ENCODE measurements at regions not wholly inside any gene's neighbourhood (a gene's known extent, or its start where the extent isn't known, plus 50 kb on each side); places are given as distances from the start of the nearest gene placed in this dataset.
"Not testable (repeated sequence)": the region's sequence is repeated elsewhere in the genome, so short reads cannot be mapped to it uniquely, and the experiment has no call there.

DNA sequence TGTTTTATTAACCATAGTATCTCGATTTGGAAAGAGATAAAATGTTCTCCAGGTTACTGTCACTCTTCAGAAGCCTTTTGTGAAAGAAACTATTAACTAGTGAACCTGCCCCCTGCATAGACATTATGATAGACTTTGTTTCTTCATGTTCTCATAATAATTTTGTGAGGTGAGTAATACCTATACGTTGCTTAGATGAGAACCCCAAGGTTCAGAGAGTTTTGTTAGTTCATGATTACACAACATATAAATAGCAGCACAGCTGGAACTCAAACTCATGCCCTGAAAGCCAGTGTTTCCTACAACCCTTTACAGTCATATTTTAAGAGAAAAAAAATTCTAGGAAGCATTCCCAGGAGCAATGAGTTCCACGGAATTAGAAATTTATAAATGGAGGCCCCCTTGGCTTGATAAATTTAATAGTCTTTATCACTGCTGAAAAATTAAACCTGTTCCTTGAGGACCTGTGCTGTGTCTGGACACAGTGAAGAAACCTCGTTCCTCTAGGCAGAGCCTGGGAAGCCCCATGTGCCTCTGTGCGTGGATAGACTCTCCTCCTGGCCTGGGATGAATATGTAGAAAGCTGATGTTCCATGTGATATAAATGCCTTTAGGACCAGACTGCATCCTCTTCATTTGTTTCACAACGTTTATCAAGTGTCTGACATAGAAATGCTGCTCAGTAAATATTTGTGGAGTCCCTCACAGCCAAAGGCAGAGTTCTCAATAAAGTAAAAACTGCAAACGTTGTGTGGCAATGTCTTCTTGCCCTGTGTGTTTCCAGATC, 1257.0 kb upstream of the GYPC start:
- WGBS (ENCODE audit: insufficient coverage), result 73% methylated on average over 4 of the region's 7 CpGs
- DNase-seq, result no peak
- Histone ChIP-seq H3K9me3 (replicated peaks; ENCODE audit: control insufficient read depth, low read depth, low read length) (peaks cover 2% of the 10 kb centered on the region), H3K4me1 (ENCODE audit: control insufficient read depth, insufficient read depth, low read length) (no peaks in the 10 kb centered on the region), H3K36me3 (ENCODE audit: control insufficient read depth, insufficient read depth, low read length) (no peaks in the 10 kb centered on the region), H3K27me3 (ENCODE audit: control insufficient read depth, insufficient read depth, low read length) (no peaks in the 10 kb centered on the region), H3K4me3 (ENCODE audit: low read length) (no peak overlapping the region), H3K27ac (ENCODE audit: low read length) (no peak overlapping the region)

DNA sequence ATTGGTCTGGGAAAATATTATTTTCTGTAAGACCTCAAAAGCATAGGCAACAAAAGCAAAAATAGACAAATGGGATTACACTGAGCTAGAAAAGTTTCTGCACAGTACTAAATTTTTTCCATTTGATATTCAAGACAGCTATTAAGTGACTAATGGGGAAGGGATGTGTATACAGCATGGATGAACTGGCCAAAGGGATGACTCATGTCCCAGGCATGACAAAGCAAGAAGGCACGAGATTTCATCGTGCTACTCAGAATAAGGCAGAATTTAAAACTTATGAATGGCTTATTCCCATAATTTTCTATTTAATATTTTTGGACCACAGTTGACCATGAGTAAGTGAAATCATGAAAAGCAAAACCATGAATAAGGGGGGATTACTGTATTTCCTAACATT, 1250.1 kb upstream of the GYPC start:
- no CpG with 5 or more reads among the region's 2 CpGs for WGBS (ENCODE audit: insufficient coverage)
- no peaks in the 10 kb centered on the region for H3K9me3 ChIP-seq (replicated peaks; ENCODE audit: control insufficient read depth, low read depth, low read length)
- peak; percentile 78 for DNase-seq
- H3K27ac ChIP-seq (ENCODE audit: low read length), result no peak overlapping the region
- no peaks in the 10 kb centered on the region for H3K36me3 ChIP-seq (ENCODE audit: control insufficient read depth, insufficient read depth, low read length)
- no peaks in the 10 kb centered on the region for H3K27me3 ChIP-seq (ENCODE audit: control insufficient read depth, insufficient read depth, low read length)
- H3K4me3 ChIP-seq (ENCODE audit: low read length), result no peak overlapping the region
- no peaks in the 10 kb centered on the region for H3K4me1 ChIP-seq (ENCODE audit: control insufficient read depth, insufficient read depth, low read length)

- Histone ChIP-seq H3K36me3 (ENCODE audit: control insufficient read depth, insufficient read depth, low read length) (no peaks in the 10 kb centered on the region), H3K9me3 (replicated peaks; ENCODE audit: control insufficient read depth, low read depth, low read length) (no peaks in the 10 kb centered on the region), H3K4me3 (ENCODE audit: low read length) (no peak overlapping the region), H3K27ac (ENCODE audit: low read length) (no peak overlapping the region), H3K27me3 (ENCODE audit: control insufficient read depth, insufficient read depth, low read length) (no peaks in the 10 kb centered on the region), H3K4me1 (ENCODE audit: control insufficient read depth, insufficient read depth, low read length) (no peaks in the 10 kb centered on the region)
- no peak for DNase-seq
- WGBS (ENCODE audit: insufficient coverage), result 87% methylated on average over 8 of the region's 10 CpGs
Measured at GRCh38 chr2:125408874-125409538, 1247.0 kb upstream of the GYPC start.

- WGBS (ENCODE audit: insufficient coverage), result no CpG with 5 or more reads among the region's 1 CpG
- Histone ChIP-seq H3K4me3 (ENCODE audit: low read length) (no peak overlapping the region), H3K27me3 (ENCODE audit: control insufficient read depth, insufficient read depth, low read length) (no peaks in the 10 kb centered on the region), H3K36me3 (ENCODE audit: control insufficient read depth, insufficient read depth, low read length) (no peaks in the 10 kb centered on the region), H3K9me3 (replicated peaks; ENCODE audit: control insufficient read depth, low read depth, low read length) (peaks cover 4% of the 10 kb centered on the region), H3K4me1 (ENCODE audit: control insufficient read depth, insufficient read depth, low read length) (no peaks in the 10 kb centered on the region), H3K27ac (ENCODE audit: low read length) (no peak overlapping the region)
- DNase-seq, result no peak
Measured at GRCh38 chr2:125418483-125418882, 1237.5 kb upstream of the GYPC start.

GRCh38 chr2:125422198-125422770, 1233.7 kb upstream of the GYPC start:
- 99% methylated on average over 10 of the region's 32 CpGs for WGBS (ENCODE audit: insufficient coverage)
- H3K4me1 ChIP-seq (ENCODE audit: control insufficient read depth, insufficient read depth, low read length); H3K27ac ChIP-seq (ENCODE audit: low read length): not testable (repeated sequence)

GRCh38 chr2:125424266-125424785, 1231.6 kb upstream of the GYPC start:
- no peak overlapping the region for H3K27ac ChIP-seq (ENCODE audit: low read length)
- WGBS (ENCODE audit: insufficient coverage), result no CpG with 5 or more reads among the region's 1 CpG
- H3K27me3 ChIP-seq (ENCODE audit: control insufficient read depth, insufficient read depth, low read length), result no peaks in the 10 kb centered on the region
- no peak for DNase-seq
- H3K9me3 ChIP-seq (replicated peaks; ENCODE audit: control insufficient read depth, low read depth, low read length), result peaks cover 4% of the 10 kb centered on the region
- H3K4me1 ChIP-seq (ENCODE audit: control insufficient read depth, insufficient read depth, low read length), result no peaks in the 10 kb centered on the region
- H3K36me3 ChIP-seq (ENCODE audit: control insufficient read depth, insufficient read depth, low read length), result no peaks in the 10 kb centered on the region
- H3K4me3 ChIP-seq (ENCODE audit: low read length), result no peak overlapping the region

More at GRCh38 chr2:125422198-125422770, 1233.7 kb upstream of the GYPC start:
- not testable (repeated sequence) for H3K9me3 ChIP-seq (replicated peaks; ENCODE audit: control insufficient read depth, low read depth, low read length); H3K27me3 ChIP-seq (ENCODE audit: control insufficient read depth, insufficient read depth, low read length); DNase-seq; H3K36me3 ChIP-seq (ENCODE audit: control insufficient read depth, insufficient read depth, low read length); H3K4me3 ChIP-seq (ENCODE audit: low read length)

DNA sequence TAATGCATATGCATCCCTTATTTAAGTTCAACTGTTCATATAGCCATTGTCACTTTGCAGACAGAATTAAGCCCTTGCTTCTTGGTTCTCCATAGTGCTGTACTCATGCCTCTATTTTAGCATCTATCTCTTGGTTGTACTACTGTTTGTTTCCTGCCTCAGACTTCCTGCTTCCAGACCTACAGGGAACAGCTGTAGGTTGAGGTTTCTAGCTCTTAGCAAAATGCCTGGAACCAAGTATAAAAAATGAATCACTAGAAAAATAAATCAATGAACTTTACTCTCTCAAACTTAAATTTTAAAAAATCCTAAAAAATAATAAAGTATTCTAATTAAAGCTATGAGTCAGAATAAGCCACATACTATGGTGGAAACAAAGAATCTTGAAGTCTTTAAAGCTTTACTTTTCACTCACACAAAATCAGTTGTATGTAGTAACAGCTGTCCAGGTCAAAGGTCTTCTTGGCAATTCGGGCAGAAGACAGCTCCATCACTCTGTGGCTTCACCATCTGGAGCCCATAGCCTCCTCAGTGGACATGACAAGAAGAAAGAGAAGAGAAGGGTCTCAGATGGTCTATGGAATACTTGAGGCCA, 1228.1 kb upstream of the GYPC start:
- H3K9me3 ChIP-seq (replicated peaks; ENCODE audit: control insufficient read depth, low read depth, low read length), result no peaks in the 10 kb centered on the region
- H3K4me1 ChIP-seq (ENCODE audit: control insufficient read depth, insufficient read depth, low read length), result no peaks in the 10 kb centered on the region
- DNase-seq, result no peak
- H3K36me3 ChIP-seq (ENCODE audit: control insufficient read depth, insufficient read depth, low read length), result no peaks in the 10 kb centered on the region
- H3K4me3 ChIP-seq (ENCODE audit: low read length), result no peak overlapping the region
- WGBS (ENCODE audit: insufficient coverage), result no CpG with 5 or more reads among the region's 1 CpG
- H3K27ac ChIP-seq (ENCODE audit: low read length), result no peak overlapping the region
- no peaks in the 10 kb centered on the region for H3K27me3 ChIP-seq (ENCODE audit: control insufficient read depth, insufficient read depth, low read length)

GRCh38 chr2:125444106-125444505, 1211.9 kb upstream of the GYPC start:
- H3K27ac ChIP-seq (ENCODE audit: low read length), result no peak overlapping the region
- DNase-seq, result no peak
- WGBS (ENCODE audit: insufficient coverage), result 80% methylated on average over 5 of the region's 5 CpGs
- no peaks in the 10 kb centered on the region for H3K9me3 ChIP-seq (replicated peaks; ENCODE audit: control insufficient read depth, low read depth, low read length)
- H3K4me3 ChIP-seq (ENCODE audit: low read length), result no peak overlapping the region
- no peaks in the 10 kb centered on the region for H3K36me3 ChIP-seq (ENCODE audit: control insufficient read depth, insufficient read depth, low read length)
- H3K4me1 ChIP-seq (ENCODE audit: control insufficient read depth, insufficient read depth, low read length), result no peaks in the 10 kb centered on the region
- no peaks in the 10 kb centered on the region for H3K27me3 ChIP-seq (ENCODE audit: control insufficient read depth, insufficient read depth, low read length)

DNA sequence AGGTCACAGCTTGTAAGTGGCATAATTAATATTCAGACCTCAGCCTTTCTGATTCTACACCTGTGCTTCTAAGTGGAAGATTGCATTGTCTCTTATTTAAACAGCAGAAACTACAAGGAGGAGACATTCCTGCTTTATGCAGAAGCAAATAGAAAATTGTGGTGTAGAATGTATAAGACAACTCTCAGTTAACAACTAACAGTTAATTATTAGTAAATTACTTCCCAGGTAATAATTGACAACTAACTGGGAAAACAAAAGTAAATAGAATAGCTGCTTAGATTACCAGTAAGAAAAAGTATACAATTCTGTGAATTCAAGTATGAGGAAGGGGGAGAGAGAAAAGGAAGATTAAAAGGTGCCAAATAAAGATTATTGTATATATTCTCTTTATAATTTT, 1210.5 kb upstream of the GYPC start:
- no peaks in the 10 kb centered on the region for H3K9me3 ChIP-seq (replicated peaks; ENCODE audit: control insufficient read depth, low read depth, low read length)
- H3K27me3 ChIP-seq (ENCODE audit: control insufficient read depth, insufficient read depth, low read length), result no peaks in the 10 kb centered on the region
- no peaks in the 10 kb centered on the region for H3K4me1 ChIP-seq (ENCODE audit: control insufficient read depth, insufficient read depth, low read length)
- no peaks in the 10 kb centered on the region for H3K36me3 ChIP-seq (ENCODE audit: control insufficient read depth, insufficient read depth, low read length)
- no peak overlapping the region for H3K27ac ChIP-seq (ENCODE audit: low read length)
- no peak overlapping the region for H3K4me3 ChIP-seq (ENCODE audit: low read length)
- DNase-seq, result no peak

DNA sequence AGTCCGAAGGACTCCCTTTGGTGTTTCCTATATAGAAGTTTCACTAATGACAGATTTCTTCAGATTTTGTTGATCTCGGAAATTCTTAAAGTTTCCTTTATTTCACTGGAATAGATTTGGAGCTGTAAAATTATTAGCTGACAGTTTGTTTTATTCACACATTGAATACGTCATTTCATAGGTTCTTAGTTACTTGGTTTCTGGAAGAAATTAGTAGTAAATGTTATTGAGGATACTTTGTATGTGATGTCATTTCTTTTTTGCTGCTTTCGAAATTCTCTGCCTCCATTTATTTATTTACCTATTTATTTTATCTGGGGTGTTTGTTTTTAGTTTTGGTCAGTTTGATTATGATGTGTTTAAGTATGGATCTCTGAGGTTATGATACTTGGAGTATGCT, 1205.9 kb upstream of the GYPC start:
- H3K4me1 ChIP-seq (ENCODE audit: control insufficient read depth, insufficient read depth, low read length), result no peaks in the 10 kb centered on the region
- no peak overlapping the region for H3K27ac ChIP-seq (ENCODE audit: low read length)
- DNase-seq, result no peak
- H3K27me3 ChIP-seq (ENCODE audit: control insufficient read depth, insufficient read depth, low read length), result no peaks in the 10 kb centered on the region
- no peak overlapping the region for H3K4me3 ChIP-seq (ENCODE audit: low read length)
- WGBS (ENCODE audit: insufficient coverage), result no CpG with 5 or more reads among the region's 4 CpGs
- H3K36me3 ChIP-seq (ENCODE audit: control insufficient read depth, insufficient read depth, low read length), result no peaks in the 10 kb centered on the region
- H3K9me3 ChIP-seq (replicated peaks; ENCODE audit: control insufficient read depth, low read depth, low read length), result peaks cover 3% of the 10 kb centered on the region
